Gastrocnemius medialis (tissue), 4 donors: ENCODE measurements at regions not wholly inside any gene's neighbourhood (a gene's known extent, or its start where the extent isn't known, plus 50 kb on each side); places are given as distances from the start of the nearest gene placed in this dataset.

Experiments used
- POLR2A ChIP-seq, 2 donors: fragments of 450-650 bp; IDR thresholded peaks; one replicate each; pipeline ENCODE4 v1.6.1; 2017; ENCODE audit warnings: antibody characterized with exemption in 2 of 2, mild to moderate bottlenecking in 2 of 2, moderate library complexity in 2 of 2
- TF ChIP-seq, protein P1 (sequence below), 5 experiments: fragments of 450-650 bp in 3 of 5; fragments of 200-600 bp in 2 of 5; sonication (generic) in 2 of 5; IDR thresholded peaks in 4 of 5; conservative IDR thresholded peaks in 1 of 5; 1 replicate in 4 of 5; 2 replicates in 1 of 5; pipeline ENCODE4 v1.5.1; 2016 to 2019; ENCODE audit warnings: antibody characterized with exemption in 5 of 5, mild to moderate bottlenecking in 3 of 5, moderate library complexity in 3 of 5

DNA sequence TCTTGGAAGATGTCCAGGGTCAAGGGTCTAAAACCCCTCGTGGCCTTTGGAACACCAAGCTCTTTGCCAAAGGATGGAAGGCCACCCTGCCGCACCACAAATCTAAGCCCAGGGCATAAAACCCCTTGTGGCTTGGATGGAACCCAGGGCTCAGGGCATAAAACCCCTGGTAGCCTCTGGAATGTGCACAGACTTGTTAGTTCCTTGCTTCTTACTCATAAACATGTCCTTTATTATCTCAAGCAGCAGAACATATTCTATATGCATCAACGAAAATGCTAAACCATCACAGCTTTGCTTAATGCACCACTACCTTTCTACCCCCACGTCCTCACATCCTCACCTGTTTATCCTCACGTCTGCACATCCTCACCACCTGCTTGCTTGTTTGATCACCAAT, 998.0 kb downstream of the DSC3 start:
- TF ChIP-seq, protein P1, sequence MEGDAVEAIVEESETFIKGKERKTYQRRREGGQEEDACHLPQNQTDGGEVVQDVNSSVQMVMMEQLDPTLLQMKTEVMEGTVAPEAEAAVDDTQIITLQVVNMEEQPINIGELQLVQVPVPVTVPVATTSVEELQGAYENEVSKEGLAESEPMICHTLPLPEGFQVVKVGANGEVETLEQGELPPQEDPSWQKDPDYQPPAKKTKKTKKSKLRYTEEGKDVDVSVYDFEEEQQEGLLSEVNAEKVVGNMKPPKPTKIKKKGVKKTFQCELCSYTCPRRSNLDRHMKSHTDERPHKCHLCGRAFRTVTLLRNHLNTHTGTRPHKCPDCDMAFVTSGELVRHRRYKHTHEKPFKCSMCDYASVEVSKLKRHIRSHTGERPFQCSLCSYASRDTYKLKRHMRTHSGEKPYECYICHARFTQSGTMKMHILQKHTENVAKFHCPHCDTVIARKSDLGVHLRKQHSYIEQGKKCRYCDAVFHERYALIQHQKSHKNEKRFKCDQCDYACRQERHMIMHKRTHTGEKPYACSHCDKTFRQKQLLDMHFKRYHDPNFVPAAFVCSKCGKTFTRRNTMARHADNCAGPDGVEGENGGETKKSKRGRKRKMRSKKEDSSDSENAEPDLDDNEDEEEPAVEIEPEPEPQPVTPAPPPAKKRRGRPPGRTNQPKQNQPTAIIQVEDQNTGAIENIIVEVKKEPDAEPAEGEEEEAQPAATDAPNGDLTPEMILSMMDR (IDR thresholded peaks at IDR 0.05 in 4 of 5, conservative IDR thresholded peaks at IDR 0.05 in 1 of 5) = no peak
- TF ChIP-seq POLR2A (IDR thresholded peaks at IDR 0.05) = no peak
